T1000 (cell line): ENCODE measurements at regions not wholly inside any gene's neighbourhood (a gene's known extent, or its start where the extent isn't known, plus 50 kb on each side); places are given as distances from the start of the nearest gene placed in this dataset.

ENCODE experiments used
- DNase-seq: peaks from one replicate; lab custom pipeline; 2025; ENCODE audit warnings: mixed read lengths; lab: John Stamatoyannopoulos, UW

DNA sequence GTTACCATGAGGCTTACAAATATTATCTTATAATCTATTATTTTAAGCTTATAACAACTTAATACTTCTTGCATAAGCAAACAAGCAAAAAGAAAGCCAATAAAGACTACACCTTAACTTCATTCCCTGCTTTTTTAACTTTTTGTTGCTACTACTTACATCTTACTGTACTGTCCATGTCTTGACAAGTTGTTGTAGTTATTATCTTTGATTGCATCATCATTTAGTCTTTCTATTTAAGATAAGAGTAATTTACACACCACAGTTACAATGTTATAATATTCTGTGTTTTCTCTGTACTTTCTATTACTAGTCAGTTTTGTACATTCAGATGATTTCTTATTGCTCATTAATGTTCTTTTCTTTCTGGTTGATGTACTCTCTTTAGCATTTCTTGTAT is 346.6 kb downstream of the SMARCA1 start:
- no peak for DNase-seq

DNA sequence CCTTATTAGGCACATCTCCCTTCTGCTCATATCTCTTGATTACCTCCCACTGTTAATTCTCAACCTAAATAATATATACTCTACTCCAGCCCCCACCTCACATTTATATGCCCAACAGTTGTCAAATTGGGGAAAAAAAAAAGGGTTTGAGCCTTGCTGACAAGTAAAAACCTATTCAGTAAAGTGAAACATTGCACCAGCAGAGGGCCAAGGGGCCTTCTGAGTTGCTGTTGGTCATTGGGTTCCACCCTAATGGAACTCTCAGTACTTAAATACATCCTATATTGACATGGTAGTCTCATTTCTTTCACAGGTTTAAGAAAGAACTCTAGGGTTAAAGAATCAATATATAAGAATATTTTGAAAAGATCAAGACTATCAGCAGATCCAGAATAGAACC is 362.2 kb downstream of the SMARCA1 start:
- DNase-seq = no peak

DNA sequence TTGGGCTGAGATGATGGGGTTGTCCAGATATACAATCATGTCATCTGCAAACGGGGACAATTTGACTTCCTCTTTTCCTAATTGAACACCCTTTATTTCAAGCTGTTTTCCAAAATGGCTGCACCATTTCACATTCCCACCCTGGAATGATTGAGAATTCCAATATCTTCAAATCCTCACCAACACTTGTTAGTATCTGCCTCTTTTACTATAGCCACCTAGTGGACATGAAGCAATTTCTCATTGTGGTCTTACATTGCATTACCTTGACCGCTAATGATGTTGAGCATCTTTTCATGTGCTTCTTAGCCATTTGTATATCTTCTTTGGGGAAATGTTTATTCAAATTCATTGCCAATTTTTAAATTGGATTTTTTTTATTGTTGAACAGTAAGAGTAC is 364.8 kb downstream of the SMARCA1 start:
- DNase-seq = no peak

GRCh38 chrX:129145840-129146272 is 377.4 kb downstream of the SMARCA1 start:
- DNase-seq = no peak

- no peak for DNase-seq
Observed at GRCh38 chrX:129145385-129145784, 377.9 kb downstream of the SMARCA1 start.

DNA sequence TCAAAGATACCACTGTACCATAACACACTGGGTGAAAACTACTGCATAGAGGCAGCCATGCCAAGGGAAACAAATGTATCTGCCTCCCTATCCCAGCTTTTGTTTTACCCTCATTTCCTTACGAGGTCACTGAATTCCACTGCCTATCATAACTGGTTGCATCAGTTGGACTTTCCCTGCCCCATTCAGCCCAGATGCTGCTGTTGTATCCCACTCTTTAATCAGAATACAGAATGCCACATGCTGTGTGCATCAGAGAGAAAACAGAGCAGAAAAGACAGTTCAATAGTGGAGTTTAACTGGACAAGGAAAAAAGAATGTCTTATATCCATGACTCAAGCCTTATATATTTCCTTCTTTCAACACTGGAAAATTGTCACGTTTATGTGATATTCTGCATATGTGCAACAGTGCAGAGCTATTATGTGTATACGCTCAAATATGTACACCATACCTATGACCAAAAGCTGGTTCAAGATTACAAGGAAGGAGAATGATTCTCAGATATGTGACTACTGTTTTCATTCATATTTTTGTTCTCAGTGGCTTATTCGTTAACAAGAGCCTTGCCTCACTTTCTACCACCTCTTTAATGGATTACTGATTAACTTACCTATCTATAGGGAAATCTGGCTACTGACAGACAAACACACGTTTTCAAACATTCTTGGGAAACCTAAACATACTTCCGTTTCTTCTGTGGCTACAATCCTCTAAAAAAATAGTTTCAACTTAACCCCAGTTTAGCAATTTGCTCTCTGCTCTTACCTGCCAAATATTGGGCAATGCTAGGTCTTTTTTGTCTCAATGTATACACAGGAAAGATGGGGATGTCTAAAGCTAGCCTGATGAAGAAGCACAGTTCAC is 378.9 kb downstream of the SMARCA1 start:
- DNase-seq = no peak

DNA sequence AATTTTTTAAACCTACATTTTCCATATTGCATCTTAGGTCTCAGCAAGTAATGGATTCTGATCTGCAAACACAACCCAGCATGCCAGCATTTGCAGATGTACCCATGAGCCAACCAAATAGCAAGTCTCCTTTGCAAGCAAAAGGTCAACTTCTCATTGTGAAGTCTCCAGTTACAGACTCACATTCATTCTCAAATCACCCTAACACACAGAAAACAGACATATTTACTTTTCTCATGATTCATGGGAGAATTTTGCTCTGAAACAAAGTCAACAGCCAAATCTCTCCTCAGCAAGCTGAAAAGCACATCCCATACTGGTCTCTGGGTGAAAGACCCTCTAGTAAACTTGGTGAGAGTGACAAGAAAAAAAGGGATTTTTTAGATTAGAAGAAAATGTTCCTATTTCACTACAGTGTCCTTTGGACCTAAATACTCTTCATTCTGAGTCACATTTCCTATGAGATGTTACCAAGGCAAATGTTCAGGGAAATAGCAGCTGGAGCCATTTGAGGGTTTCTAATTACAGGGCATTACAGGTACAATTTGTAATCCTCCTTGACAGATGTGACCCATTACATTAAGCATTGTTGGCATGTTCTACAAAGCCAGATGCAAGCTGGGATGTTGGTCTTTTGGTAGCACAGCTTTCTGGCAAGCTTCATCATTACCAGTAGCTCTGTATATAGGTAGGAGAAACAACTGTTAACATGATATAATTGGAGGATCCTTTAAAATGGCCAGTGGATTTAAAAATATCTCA is 383.3 kb downstream of the SMARCA1 start:
- no peak for DNase-seq

DNA sequence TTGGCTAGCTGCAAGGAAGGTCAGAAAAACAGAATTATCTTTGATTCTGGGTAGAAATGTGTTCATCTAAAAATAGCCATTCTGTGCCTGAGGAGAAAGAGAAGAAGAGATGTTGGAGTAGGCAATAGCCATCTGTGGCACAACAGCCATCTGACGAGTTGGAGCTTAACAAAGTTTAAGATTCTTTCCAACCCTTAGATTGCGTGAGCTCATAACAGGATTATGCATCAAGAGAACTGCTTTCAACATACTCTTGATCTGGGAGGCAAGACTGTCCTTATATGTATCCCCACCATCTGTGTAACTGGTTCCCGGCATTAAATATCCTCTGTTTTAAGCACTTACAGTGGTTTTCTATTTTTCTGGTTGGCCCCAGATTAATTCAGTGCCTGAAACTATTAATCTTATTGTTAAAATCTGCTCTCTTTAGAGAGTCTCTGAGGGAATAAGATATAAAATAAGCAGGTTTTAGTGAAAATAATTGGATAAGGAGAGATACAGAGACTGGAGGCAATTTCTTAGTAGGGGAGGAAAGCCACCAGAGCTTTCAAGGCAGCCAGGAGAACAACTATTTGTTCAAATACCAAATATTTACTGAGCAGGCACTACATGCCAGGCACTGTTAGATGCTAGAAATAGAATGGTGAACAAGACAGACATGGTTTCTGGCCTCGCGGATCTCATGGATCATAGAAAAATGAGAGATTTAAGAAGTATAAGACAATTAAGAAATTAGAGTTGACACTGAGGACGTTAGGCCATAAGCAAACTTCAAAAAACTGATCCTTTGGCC is 398.0 kb downstream of the SMARCA1 start:
- DNase-seq = no peak

DNA sequence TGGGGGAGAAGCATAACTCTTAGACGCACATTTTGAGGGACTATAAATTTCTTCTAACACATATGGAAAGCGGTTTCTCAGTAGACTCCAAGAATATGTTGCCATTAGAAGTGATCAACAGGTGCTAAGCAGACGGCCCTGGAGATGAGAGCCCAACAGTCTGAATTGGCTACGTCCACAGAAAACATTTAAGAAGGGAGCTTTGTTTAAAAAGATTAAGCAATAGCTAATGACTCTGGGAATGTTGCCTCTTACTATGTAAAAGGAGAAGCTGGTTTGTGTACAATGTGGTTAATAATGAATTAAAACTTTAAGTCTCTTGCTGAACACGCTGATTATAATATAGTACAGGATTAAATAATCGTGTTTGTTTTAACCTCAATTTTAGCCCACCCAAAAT is 399.5 kb downstream of the SMARCA1 start:
- no peak for DNase-seq

GRCh38 chrX:129116676-129117470 is 406.4 kb downstream of the SMARCA1 start:
- DNase-seq = no peak

- DNase-seq = no peak
Observed at GRCh38 chrX:129115935-129116334, 407.4 kb downstream of the SMARCA1 start.

- no peak for DNase-seq
Observed at GRCh38 chrX:129115104-129115503, 408.2 kb downstream of the SMARCA1 start.

DNA sequence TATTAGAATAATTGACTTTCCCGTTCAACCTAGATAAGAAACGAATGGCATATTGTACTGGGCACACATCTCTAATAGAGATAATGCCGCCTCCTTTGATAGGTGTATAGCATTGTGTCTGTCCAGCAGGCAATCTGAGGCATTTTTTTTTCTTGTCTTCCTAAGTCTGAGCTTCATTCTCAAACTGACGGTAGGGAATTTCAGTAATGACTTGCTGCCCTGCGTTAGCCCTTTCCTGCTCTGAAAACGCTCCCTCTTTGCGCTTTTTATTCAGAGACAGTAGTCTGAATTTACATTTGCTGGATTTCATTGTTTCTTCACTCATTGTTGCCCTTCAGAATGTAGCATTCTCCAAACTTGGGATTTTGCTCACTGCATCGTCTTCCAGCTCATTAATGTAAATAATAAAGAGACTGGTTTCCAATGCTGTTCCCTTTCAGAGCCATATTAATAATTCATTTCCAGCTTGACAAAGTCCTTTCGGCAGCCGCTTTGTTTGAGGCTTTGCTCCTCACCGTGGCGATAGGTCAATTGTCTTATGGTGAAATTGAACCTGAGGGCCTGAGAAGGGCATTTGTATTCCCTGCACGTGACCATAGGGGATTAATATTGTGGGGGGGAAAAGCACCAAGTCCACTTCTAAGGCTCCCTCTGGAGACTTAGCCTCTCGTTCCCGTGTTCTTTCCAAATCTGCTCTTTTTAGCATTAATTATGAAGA is 412.1 kb downstream of the SMARCA1 start:
- DNase-seq = no peak

DNA sequence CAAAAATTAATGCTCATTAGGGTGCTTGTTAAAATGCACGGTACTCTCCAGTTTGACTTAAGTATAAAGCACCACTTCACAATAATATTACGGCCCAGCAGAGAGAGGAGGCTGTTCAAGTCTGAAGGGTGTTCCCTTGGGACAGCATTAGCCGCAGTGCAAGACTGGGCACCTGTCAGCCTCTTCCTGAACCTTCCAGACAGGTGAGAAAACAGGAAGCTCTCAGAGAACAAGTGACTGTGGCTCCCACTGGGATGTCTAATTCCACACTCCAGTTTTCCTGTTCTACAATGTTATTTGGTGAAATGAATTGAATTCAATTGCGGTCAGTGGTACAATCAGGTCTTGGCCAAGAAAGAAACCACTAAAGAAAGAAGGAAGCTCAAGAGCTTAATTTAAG is 414.4 kb downstream of the SMARCA1 start:
- DNase-seq = no peak

DNA sequence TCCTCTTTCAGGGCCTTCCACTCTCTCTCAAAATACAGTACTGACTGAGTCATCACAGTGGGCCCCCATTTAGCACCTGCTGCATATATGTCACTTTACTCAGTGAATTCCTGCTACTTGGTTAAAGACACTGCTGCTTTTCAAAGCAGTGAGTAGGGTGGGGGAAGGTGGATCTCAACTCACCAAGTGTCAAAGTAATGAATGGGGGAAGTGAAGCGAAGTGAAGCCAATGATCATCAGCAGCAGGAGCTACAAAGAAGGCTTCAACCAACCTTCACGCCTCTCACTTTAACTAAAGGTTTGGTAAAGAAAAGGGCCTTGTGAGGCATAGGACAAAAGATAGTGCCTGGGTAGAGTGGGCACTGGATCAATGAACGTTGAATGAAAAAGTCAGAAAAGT is 424.1 kb downstream of the SMARCA1 start:
- no peak for DNase-seq

DNA sequence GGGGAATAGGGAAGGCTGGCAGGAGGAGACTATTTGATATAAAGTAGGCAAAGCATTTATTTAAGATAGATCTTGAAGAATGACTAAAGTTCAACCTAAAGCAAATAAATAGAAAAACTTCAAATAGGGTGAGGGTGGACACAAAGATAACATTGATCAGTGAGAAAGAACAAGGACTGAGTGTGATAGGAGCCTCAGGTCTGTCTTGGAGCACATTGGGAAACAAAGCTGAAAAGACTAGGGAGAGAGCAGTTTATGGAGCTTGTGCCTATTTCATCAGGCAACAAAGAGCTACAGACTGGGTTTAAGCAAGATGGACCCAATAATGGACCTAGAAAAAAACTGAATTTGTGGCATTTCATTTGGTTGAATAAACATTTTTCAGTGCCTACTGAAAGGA is 425.6 kb downstream of the SMARCA1 start:
- no peak for DNase-seq

DNA sequence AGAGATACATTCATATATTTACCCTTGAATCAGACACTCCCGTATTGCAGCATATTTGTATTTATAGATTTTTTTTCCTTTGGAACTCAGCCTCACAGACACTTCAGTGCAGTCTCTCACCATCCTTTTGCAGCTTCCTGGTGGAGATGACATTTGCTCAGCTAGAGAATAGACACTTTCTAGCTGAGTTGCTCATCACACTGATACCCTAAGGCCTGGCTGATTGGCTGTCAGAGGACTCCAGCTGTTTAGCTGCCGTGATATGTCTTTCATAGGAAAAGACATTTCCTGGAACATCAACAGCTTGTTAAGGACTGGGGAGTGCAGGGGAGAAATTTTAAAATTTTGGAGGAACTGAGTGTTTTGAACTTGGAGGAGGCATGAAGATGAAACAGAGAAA is 429.6 kb downstream of the SMARCA1 start:
- DNase-seq = no peak

DNA sequence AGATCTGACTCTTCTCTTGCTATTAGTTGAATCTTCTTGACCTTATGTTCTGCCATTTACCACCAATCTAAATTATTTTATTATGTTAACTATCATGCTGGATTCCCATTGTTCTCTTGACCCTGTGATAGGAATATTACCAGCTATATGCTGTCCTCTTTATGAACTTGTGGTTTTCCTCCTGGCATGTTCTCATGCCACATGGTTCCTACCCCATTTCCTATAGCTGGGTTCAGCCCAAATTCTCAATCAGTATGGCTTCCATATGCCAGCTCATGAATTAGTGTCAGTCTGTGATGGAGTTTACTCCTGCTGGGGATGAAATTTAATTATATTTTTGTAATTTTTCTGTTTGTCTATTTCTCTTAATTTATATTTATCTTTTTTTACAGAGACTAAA is 430.5 kb downstream of the SMARCA1 start:
- no peak for DNase-seq

DNA sequence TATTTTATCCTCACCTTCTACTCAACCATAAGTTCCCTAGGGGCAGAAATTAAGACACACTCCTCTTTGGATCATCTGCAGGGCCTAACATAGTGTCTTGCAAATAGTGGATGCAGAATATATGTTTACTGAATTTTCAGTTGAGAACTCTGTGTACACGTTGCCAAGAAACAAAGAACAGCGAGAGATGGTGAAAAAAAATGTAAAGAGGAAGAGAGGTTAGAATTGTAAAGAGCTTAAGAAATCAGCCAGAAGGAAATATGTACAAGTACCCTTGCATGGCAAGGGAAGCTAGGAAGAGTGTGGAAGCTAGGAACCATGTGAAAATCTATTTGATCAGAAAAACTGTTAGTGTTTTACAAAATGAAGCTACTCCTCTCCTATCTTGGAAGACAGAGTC is 431.0 kb downstream of the SMARCA1 start:
- no peak for DNase-seq

GRCh38 chrX:129091097-129091496 is 432.2 kb downstream of the SMARCA1 start:
- no peak for DNase-seq

DNA sequence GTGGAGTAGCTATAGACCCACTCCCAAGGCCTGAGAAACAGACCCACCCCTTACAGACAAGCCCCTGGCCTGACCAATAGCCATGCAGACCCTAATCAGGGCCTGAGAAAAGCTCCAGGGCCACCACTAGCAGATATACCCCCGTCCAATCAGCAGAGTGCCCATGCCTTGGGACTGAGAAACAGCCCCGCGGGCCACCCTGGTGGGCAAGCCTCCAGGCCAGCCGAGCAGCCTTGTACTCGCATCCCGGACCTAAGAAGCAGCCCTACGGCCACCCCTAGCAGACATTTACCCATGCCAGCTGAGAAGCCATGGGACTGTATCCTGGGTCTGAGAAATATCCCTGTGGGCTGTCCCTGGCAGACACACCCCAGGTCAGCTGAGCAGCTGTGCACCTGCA is 436.5 kb downstream of the SMARCA1 start:
- DNase-seq = no peak
